HCT116 (cell line): ENCODE measurements at regions not wholly inside any gene's neighbourhood (a gene's known extent, or its start where the extent isn't known, plus 50 kb on each side); places are given as distances from the start of the nearest gene placed in this dataset.

Experiments
- ATAC-seq: fragments of 200-7000 bp; cut with Tn5 transposase; 2 replicates; pipeline ENCODE4 v1.9.1; 2020; ENCODE audit warnings: mild to moderate bottlenecking, moderate library complexity
- BruUV-seq: library from RNA; stranded (reverse); fragments of 400-500 nt; replicated peaks from 2 replicates; lab custom pipeline; 2021; lab: Mats Ljungman, UMichigan
- CTCF ChIA-PET: fragments of 300-600 bp; sonication (Branson Sonifier 250); formaldehyde crosslinking; loops from one replicate; lab custom pipeline; 2021; ENCODE audit warnings: antibody characterized with exemption; lab: Charles Lee
- POLR2A ChIA-PET: fragments of 300-600, 350-600 bp; sonication (Branson Sonifier 250); formaldehyde crosslinking; loops from one replicate; lab custom pipeline; 2021; ENCODE audit warnings: antibody characterized with exemption; lab: Charles Lee
- RAD21 ChIA-PET, 2 experiments: fragments of 300-600 bp; sonication (Branson Sonifier 250); formaldehyde crosslinking; loops; one replicate each; lab custom pipeline; 2023; ENCODE audit warnings: low total read pairs in 2 of 2; ENCODE audit not compliant: uncharacterized antibody in 2 of 2, unreplicated experiment in 2 of 2, low non-redundant PET in 1 of 2; lab: Charles Lee
- DNase-seq: peaks from one replicate; pipeline ENCODE4 v3.0.0-alpha.2; 2010; ENCODE audit warnings: low read depth, low spot score
- H2AFZ ChIP-seq: fragments of 200-600 bp; shearing (Covaris generic), sonication (generic); 2 replicates; pipeline ENCODE4 v1.6.1; 2017; ENCODE audit warnings: low read depth, mixed run types, mixed read lengths, antibody characterized with exemption, low read length; ENCODE audit not compliant: poor library complexity, severe bottlenecking
- H3K27ac ChIP-seq: 2 replicates; pipeline ENCODE4 v1.5.1; 2012; ENCODE audit warnings: low read depth, low read length
- H3K27me3 ChIP-seq: fragments of 200-600 bp; sonication (generic); 2 replicates; pipeline ENCODE4 v1.6.1; 2016; ENCODE audit warnings: mixed run types, low read length, mixed read lengths; ENCODE audit not compliant: insufficient read depth
- H3K36me3 ChIP-seq, 2 experiments: fragments of 200-500 bp in 1 of 2; fragments of 200-600 bp in 1 of 2; sonication (Bioruptor generic) in 1 of 2; sonication (generic) in 1 of 2; 2 replicates each; pipeline versions ENCODE4 v1.5.1 to v1.6.1; 2014 to 2016; ENCODE audit warnings: low read length in 2 of 2, inconsistent platforms in 1 of 2, mixed read lengths in 1 of 2, mixed run types in 1 of 2; ENCODE audit not compliant: insufficient read depth in 2 of 2, control insufficient read depth in 1 of 2
- H3K4me1 ChIP-seq, 2 experiments: fragments of 200-600 bp in 1 of 2; sonication (generic) in 1 of 2; 2 replicates each; pipeline versions ENCODE4 v1.5.1 to v1.6.1; 2012 to 2017; ENCODE audit warnings: low read length in 2 of 2, inconsistent platforms in 1 of 2, mild to moderate bottlenecking in 1 of 2, mixed read lengths in 1 of 2, mixed run types in 1 of 2, moderate library complexity in 1 of 2; ENCODE audit not compliant: insufficient read depth in 2 of 2, control insufficient read depth in 1 of 2
- H3K4me2 ChIP-seq: fragments of 200-600 bp; sonication (generic); 2 replicates; pipeline ENCODE4 v1.6.1; 2017; ENCODE audit warnings: mixed run types, low read length, mixed read lengths
- H3K4me3 ChIP-seq, 2 experiments: fragments of 200-600 bp in 1 of 2; sonication (generic) in 1 of 2; replicated peaks in 1 of 2; 2 replicates each; pipeline ENCODE4 v1.5.1; 2011 to 2016; ENCODE audit warnings: low read length in 2 of 2, control low read depth in 1 of 2, low read depth in 1 of 2, mild to moderate bottlenecking in 1 of 2, mixed read lengths in 1 of 2, mixed run types in 1 of 2
- H3K79me2 ChIP-seq: fragments of 200-600 bp; sonication (generic); 2 replicates; pipeline ENCODE4 v1.6.1; 2017; ENCODE audit warnings: mild to moderate bottlenecking, mixed run types, low read length, moderate library complexity, mixed read lengths; ENCODE audit not compliant: insufficient read depth
- H3K9ac ChIP-seq: fragments of 200-600 bp; sonication (generic); 2 replicates; pipeline ENCODE4 v1.6.1; 2016; ENCODE audit warnings: low read length, mixed read lengths
- H3K9me2 ChIP-seq: fragments of 200-600 bp; sonication (generic), shearing (Covaris generic); 2 replicates; pipeline ENCODE4 v1.6.1; 2017; ENCODE audit warnings: mixed run types, mild to moderate bottlenecking, moderate library complexity; ENCODE audit not compliant: insufficient read depth
- H3K9me3 ChIP-seq, 2 experiments: fragments of 200-500 bp in 1 of 2; fragments of 200-600 bp in 1 of 2; sonication (Bioruptor generic) in 1 of 2; sonication (generic) in 1 of 2; 2 replicates each; pipeline ENCODE4 v1.6.1; 2014 to 2017; ENCODE audit warnings: low read length in 2 of 2, mixed read lengths in 2 of 2, inconsistent platforms in 1 of 2, low read depth in 1 of 2, mild to moderate bottlenecking in 1 of 2, mixed run types in 1 of 2, moderate library complexity in 1 of 2; ENCODE audit not compliant: control insufficient read depth in 1 of 2, insufficient read depth in 1 of 2
- H4K20me1 ChIP-seq: fragments of 200-600 bp; sonication (generic), shearing (Covaris generic); 2 replicates; pipeline ENCODE4 v1.6.1; 2017; ENCODE audit warnings: mixed run types, mild to moderate bottlenecking, moderate library complexity; ENCODE audit not compliant: insufficient read depth
- CBX3 ChIP-seq: IDR thresholded peaks from 2 replicates; pipeline ENCODE4 v1.6.1; 2012; ENCODE audit warnings: low read depth
- EGR1 ChIP-seq: IDR thresholded peaks from 2 replicates; pipeline ENCODE4 v1.6.1; 2012; ENCODE audit warnings: low read depth
- ELF1 ChIP-seq: IDR thresholded peaks from 2 replicates; pipeline ENCODE4 v1.6.1; 2012; ENCODE audit warnings: low read depth, borderline replicate concordance
- EZH2 ChIP-seq: fragments of 200-600 bp; sonication (generic); IDR thresholded peaks from 2 replicates; pipeline ENCODE4 v1.6.1; 2017; ENCODE audit warnings: antibody characterized with exemption, mixed run types
- EZH2phosphoT487 ChIP-seq: fragments of 200-600 bp; IDR thresholded peaks from 2 replicates; pipeline ENCODE4 v1.6.1; 2018; ENCODE audit warnings: antibody characterized with exemption, borderline replicate concordance
- FOSL1 ChIP-seq: IDR thresholded peaks from 2 replicates; pipeline ENCODE4 v1.6.1; 2012; ENCODE audit warnings: low read depth
- POLR2AphosphoS5 ChIP-seq: IDR thresholded peaks from 2 replicates; pipeline ENCODE4 v1.6.1; 2011; ENCODE audit warnings: mild to moderate bottlenecking, low read depth, low read length, moderate library complexity
- RAD21 ChIP-seq: IDR thresholded peaks from 2 replicates; pipeline ENCODE4 v1.6.1; 2012; ENCODE audit warnings: low read depth, mild to moderate bottlenecking
- SIN3A ChIP-seq: IDR thresholded peaks from 2 replicates; pipeline ENCODE4 v1.6.1; 2012; ENCODE audit warnings: low read depth
- TCF7L2 ChIP-seq: IDR thresholded peaks from 2 replicates; pipeline ENCODE4 v1.7.0; 2011; ENCODE audit warnings: borderline replicate concordance, inconsistent platforms; ENCODE audit not compliant: insufficient read depth, insufficient read length; ENCODE audit errors: extremely low read depth
- ZBTB33 ChIP-seq: IDR thresholded peaks from 2 replicates; pipeline ENCODE4 v1.6.1; 2011; ENCODE audit warnings: mild to moderate bottlenecking, low read length, moderate library complexity; ENCODE audit not compliant: insufficient replicate concordance; ENCODE audit errors: extremely low read depth
- ZFX ChIP-seq: fragments of 450-650 bp; IDR thresholded peaks from 2 replicates; pipeline ENCODE4 v1.6.1; 2017
- intact Hi-C: fragments of 100-400 bp; cut with micrococcal nuclease; formaldehyde crosslinking; loops from 2 replicates; pipeline ENCODE4 v1.10.0; 2022
- TF ChIP-seq, protein P1 (sequence below): IDR thresholded peaks from 2 replicates; pipeline ENCODE4 v1.6.1; 2012
- TF ChIP-seq, protein P2 (sequence below): IDR thresholded peaks from 2 replicates; pipeline ENCODE4 v1.6.1; 2012
- TF ChIP-seq, protein P3 (sequence below), 3 experiments: fragments of 200-600 bp in 1 of 3; sonication (generic) in 1 of 3; IDR thresholded peaks in 2 of 3; conservative IDR thresholded peaks in 1 of 3; 2 replicates each; pipeline ENCODE4 v1.5.1; 2012 to 2017; ENCODE audit warnings: low read depth in 2 of 3, low read length in 2 of 3, antibody characterized with exemption in 1 of 3, borderline replicate concordance in 1 of 3, control low read depth in 1 of 3, mild to moderate bottlenecking in 1 of 3, mixed read lengths in 1 of 3, mixed run types in 1 of 3, moderate library complexity in 1 of 3; ENCODE audit not compliant: insufficient read depth in 1 of 3

DNA sequence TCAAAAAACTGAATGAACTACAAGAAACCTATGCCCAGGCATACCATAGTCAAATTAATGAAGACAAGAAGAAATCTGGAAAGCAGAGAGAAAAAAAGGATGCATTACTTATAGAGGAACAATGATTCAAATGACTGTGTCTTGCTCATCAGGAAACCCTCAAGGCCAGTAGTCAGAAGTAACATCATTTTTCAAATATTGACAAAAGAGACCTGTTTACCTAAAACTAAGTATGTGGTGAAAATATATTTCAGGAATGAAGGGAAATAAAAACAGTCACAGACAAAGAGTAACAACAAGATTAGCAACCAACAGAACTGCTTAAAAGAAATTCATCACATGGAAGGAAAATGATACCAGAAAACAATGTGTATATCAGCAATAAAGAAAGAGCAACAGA, 128.4 kb downstream of the ALOX5 start:
- no peak overlapping the region for H2AFZ ChIP-seq
- ChIA-PET CTCF (no interaction called here), RAD21 (no interaction called here)
- H3K4me3 ChIP-seq: no peak overlapping the region
- no peaks in the 10 kb centered on the region for H3K9me3 ChIP-seq
- BruUV-seq: no TSS peak
- TF ChIP-seq, protein P1, sequence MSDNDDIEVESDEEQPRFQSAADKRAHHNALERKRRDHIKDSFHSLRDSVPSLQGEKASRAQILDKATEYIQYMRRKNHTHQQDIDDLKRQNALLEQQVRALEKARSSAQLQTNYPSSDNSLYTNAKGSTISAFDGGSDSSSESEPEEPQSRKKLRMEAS: no peak
- TF ChIP-seq ELF1: no peak
- no peak for TF ChIP-seq EZH2phosphoT487
- no peak for TF ChIP-seq TCF7L2
- no peak for TF ChIP-seq EGR1
- TF ChIP-seq POLR2AphosphoS5: no peak
- TF ChIP-seq SIN3A: no peak
- TF ChIP-seq, protein P2, sequence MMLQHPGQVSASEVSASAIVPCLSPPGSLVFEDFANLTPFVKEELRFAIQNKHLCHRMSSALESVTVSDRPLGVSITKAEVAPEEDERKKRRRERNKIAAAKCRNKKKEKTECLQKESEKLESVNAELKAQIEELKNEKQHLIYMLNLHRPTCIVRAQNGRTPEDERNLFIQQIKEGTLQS: no peak
- TF ChIP-seq ZBTB33: no peak
- no peak for TF ChIP-seq CBX3
- no peak for TF ChIP-seq ZFX
- TF ChIP-seq, protein P3, sequence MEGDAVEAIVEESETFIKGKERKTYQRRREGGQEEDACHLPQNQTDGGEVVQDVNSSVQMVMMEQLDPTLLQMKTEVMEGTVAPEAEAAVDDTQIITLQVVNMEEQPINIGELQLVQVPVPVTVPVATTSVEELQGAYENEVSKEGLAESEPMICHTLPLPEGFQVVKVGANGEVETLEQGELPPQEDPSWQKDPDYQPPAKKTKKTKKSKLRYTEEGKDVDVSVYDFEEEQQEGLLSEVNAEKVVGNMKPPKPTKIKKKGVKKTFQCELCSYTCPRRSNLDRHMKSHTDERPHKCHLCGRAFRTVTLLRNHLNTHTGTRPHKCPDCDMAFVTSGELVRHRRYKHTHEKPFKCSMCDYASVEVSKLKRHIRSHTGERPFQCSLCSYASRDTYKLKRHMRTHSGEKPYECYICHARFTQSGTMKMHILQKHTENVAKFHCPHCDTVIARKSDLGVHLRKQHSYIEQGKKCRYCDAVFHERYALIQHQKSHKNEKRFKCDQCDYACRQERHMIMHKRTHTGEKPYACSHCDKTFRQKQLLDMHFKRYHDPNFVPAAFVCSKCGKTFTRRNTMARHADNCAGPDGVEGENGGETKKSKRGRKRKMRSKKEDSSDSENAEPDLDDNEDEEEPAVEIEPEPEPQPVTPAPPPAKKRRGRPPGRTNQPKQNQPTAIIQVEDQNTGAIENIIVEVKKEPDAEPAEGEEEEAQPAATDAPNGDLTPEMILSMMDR (IDR thresholded peaks at IDR 0.05 in 2 of 3, conservative IDR thresholded peaks at IDR 0.05 in 1 of 3; ENCODE audit: borderline replicate concordance in 1 of 3, insufficient read depth in 1 of 3, low read depth in 2 of 3, low read length in 2 of 3): no peak
- no peak for TF ChIP-seq FOSL1
- TF ChIP-seq EZH2: no peak
- TF ChIP-seq RAD21: no peak
- TF ChIP-seq, all 23 proteins: peak for 0
- no peak overlapping the region for H3K4me2 ChIP-seq
- H4K20me1 ChIP-seq: no peaks in the 10 kb centered on the region
- H3K9me2 ChIP-seq: no peaks in the 10 kb centered on the region
- no peaks in the 10 kb centered on the region for H3K4me1 ChIP-seq
- POLR2A ChIA-PET: no interaction called here
- DNase-seq (no peak), ATAC-seq (no peak)
- no peak overlapping the region for H3K27ac ChIP-seq
- intact Hi-C loops: no loop called here
- no peaks in the 10 kb centered on the region for H3K27me3 ChIP-seq
- no peaks in the 10 kb centered on the region for H3K36me3 ChIP-seq
- no peaks in the 10 kb centered on the region for H3K79me2 ChIP-seq
- H3K9ac ChIP-seq: no peak overlapping the region
